ENCODE measurements at regions not wholly inside any gene's neighbourhood (a gene's known extent, or its start where the extent isn't known, plus 50 kb on each side); places are given as distances from the start of the nearest gene placed in this dataset.
"Not testable (repeated sequence)": the region's sequence is repeated elsewhere in the genome, so short reads cannot be mapped to it uniquely, and the experiment has no call there.

DNA sequence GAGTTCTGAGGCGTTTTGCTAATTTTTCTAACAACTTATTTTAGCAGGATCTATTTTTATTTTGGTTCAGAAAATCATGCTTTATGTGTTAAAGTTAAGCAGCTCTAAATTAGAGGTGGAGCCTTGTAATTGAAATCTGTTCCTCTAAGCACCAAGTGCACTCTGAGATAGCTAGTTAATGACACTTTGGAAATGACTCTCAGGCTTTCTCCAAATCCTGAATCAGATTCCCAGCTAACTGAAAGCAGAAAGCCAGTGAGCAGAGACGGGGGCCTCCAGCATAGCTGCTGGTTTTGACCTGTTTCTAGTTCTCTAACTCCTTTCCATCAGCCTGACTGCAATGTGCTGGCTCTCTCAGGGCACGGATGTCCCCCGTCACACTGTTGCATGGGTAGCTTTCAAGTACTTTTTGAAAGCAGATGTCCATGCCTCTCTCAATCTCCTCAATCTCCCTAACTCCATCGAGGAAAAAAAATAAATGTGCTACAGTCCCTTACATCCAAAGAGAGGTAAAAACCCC, 326.5 kb downstream of the SATB2 start:
- no peak for DNase-seq

DNA sequence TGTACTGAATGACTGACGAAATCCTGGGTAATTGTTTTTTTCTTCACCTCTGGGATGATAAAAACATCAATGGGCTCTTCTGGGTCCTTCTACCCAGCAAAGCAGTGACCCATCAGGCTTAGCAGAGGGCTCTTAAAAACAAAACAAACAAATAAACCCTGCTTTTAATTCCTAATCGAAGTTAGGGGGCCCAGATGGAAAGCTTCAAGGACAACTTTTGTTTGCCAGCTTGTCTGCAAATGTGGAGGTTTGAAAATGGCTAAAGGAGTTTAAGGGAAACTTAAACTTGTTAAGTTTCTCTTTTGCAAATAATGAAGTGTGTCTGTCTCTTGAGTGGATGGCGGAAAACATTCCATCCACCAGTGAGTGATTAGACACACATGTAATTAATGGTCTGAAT, 327.2 kb downstream of the SATB2 start:
- DNase-seq: no peak

DNA sequence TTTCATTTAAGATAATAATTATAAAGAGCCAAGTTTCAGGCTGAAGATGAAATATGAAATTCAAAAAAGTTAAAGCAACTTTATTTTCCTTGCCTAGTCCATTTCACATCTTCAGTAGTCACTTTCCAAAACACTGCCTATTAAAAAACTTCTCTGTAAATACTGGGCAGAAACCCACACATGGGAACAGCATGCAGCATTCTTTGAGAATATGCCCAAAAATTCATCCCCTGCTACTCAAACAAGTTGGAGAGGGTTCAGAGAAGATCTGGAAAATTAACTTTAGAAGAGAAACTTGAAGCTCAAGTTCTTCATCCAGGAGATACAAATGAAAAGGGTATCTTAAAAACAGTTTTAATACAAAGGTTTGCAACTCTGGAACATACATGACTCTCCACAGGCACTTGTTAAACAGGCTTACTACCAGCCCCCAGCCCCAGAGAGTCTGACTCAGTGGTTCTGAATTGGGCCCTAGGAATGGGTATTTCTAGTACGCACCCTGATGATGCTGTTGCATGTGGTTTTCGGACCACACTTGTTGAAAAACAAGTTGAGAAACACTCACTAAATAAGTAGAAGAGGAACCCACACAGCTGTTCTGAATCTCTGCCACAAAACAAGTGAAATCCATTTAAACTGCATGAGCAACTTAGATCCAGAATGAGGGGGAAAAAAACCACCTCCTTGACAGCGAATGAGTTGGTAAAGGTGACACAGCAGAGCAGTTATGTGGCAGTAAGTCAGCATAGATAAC, 329.1 kb downstream of the SATB2 start:
- DNase-seq: no peak

DNA sequence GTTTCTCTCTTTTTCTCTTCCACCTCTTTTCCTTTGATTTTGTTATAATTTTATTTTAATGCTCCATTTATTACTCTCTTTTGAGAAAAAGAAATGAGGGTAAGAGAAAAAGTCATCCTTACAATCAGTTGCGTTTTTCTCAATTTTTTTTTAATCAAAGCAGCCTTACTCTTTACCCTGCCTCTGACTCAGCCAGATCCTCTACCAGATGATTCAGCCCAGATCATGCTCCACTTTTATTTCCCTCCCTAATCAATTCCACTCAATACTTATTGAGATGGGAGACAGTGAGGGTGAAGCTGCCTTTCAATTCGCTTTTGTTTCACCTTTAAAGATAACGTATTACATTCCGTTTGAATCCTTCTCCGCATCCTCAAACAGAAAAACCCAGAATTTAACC, 337.9 kb downstream of the SATB2 start:
- DNase-seq: no peak

DNA sequence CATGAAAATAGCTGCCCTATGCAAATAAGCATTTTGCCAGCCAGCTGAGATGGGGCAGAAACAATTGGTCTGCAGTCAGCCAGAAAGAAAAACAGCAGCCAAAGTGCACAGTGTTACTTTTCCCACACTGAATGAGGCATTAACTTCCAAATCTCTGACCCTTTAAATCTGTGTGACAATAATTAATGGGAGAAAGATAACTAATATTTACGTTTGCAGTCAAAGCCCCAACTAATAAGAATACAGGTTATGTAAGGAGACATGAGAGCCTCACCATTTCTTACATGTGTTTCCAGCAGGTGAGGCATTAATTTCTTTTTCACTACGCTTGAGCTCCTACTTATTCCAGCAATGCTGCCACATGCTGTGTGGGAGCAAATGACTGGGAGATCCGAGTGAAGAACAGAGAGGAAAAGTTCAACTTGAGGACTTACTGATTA, 339.0 kb downstream of the SATB2 start:
- DNase-seq: no peak

DNA sequence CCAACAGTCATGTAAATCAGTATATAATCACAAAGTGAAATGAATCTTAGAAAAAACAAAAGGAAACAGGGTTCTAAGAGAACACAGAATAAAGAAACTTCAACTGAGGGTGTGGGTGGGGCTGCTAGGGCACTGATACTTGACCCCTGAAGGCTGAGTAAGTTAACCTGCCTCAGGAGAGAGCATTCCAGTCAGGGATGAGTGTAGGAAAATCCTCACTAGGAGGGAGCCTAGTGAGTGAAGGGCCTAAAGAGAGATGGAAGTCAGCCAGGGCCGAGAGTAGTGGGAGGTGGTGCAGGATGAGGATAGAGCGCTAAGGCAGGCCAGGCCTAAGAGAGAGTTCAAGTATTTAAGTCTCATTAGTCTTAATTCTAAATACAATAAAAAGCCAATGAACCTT, 342.6 kb downstream of the SATB2 start:
- no peak for DNase-seq

DNA sequence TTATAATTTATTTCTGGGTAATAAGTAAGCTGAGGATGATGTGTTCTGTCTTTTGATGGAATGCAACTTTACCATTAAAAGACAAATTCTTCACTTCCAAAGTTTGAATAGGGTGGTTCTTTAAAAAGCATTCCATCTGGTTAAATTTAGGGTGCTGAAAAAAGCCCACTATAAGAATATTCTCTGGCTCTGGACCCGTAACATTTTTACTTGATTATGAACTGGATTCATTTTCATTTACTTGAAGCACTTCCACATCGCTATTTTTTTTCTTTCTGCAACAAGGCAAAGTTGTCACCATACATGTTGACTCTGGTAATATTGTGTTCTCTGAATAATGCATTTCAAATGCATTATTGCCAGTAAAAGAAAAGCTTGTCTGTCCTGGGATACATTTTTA, 344.6 kb downstream of the SATB2 start:
- no peak for DNase-seq

DNA sequence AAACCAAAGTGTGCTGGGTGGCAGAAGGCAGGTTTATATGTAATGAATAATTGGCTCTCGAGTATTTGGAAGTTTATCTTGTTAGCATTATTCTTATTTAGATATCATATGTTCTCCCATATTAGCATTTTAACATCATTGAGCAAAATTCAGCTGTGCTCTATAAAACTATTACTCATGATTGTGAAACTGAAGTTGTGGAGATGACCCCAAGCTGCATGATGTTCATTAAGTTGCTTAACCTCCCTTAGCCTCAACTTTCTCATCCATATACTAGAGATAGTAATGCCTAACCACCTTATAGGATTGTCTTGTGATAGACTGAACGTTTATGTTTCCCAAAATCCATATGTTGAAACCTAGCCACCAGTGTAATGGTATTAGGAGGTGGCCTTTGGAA, 346.3 kb downstream of the SATB2 start:
- DNase-seq: no peak

DNA sequence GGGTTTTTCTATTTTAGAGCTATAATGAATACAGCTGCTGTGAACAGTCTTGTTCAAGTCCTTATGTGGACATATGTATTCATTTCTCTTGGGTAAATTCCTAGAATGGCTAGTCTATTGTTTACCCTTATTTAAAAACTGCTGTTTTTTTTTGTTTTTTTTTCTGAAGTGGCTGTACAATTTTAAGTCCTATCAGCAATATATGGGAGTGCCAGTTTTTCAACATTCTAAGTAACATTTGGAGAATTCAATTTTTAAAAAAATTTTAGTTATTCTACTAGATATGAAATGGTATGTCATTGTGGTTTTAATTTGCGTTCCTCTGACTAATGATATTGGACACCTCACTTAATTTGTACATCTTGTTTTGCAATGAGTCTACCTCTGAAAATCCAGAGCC, 349.7 kb downstream of the SATB2 start:
- DNase-seq: no peak

DNA sequence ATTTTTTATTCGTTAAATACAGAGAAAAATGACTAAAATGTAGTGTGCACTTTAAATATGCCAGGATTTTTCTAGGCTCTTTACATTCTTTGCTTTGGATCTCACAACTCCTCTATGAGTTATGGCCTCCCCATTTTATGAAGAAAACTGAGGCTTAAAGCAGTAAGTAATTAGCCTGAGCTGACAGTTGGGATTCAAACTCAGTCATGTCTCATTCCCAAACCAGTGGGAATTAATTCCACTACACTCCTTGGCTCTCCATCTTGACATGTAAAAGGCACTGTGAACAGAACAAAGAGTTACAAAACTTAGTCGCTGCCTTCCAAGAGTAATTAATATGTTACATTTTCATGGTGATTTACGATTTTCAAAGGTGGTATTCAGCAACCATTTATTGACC, 351.9 kb downstream of the SATB2 start:
- no peak for DNase-seq

DNA sequence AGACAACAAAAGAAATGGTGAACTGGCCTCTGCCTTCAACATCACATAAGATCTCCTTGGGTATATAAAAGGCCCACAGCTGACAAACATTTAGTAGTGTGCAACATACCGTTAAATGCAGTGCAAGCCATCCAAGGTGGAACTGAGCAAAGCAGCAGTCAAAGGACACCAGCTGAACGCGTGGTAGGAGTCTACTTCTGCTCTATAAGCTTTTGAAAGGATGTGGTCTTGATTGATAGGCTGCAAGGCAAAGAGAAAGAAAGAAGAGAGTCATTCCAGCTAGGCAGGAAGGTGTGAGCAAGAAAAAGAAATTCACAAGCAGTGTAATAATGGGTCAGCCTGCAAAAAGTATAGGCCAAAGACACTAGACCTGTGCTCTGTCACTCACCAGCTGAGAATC, 356.3 kb downstream of the SATB2 start:
- no peak for DNase-seq

DNA sequence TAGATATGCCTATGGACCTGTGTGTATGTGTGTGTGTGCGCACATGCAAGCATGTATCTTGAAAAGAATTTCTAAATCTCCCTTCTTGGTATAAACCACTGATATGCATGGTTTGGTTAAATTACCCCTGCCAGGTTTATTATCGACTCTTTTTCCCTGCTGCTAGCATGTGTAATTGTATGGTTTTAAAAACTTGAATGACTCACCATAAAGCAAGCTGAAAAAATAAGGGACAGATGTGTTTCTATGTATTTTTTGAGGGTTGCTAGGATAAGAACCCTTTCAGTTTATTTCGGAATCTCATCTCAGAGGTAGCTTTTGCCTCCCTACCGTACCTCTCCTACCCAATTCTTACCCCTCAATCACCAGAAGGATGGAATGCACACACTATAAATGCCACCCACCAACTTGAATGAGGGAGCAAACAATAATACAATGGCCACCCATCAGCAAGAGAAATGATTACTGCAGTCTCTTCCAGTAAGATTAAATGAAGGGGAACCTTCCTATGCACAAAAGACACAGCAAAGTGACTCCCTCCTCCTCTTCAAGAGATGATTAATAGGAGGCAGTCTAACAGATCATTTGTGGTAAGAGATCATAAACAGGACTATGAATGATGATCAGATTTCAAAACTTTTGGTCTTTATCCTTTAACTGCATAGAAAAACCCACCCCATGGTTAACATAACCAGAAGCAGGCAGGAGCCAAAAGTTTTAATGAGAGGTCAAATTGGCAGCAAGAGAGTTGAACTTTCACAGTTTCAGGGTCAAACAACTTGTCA, 357.2 kb downstream of the SATB2 start:
- DNase-seq: no peak

DNA sequence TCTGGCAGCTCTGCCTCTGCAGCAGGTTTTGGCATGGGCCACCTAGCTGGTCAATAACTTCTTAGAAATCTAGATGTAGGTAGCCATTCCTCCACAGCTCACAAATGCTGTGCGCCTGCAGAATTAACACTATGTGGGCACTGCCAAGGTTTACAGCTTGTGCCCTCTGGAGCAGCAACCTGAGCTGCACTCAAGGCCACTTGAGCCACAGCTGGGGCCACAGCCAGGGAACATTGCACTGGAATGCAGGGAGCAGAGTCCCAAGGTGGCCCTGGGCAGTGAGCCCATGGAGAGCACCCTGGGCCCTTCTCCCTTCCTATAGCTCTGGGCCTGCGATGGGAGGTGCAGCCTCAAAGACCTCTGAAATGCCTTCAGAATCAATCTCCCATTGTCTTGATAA, 365.3 kb downstream of the SATB2 start:
- DNase-seq: no peak

DNA sequence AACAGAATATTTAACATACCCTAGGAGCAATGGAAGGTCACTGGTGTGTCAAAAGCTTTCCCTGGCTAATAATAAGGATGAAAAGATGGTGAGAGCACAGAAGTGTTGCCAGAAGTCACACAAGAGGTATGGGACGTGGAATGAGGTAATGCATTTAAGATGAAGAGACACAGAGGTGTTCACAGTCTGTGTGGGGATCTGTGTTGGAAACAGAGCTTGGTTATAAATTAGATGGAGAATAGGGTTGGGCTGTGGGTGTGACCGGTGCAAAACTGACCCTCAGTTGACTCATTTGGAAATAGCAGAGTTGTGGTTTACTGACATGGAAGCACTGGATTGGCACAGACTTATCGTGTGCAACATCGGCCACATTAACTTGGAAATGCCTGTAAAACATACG, 372.5 kb downstream of the SATB2 start:
- no peak for DNase-seq

DNA sequence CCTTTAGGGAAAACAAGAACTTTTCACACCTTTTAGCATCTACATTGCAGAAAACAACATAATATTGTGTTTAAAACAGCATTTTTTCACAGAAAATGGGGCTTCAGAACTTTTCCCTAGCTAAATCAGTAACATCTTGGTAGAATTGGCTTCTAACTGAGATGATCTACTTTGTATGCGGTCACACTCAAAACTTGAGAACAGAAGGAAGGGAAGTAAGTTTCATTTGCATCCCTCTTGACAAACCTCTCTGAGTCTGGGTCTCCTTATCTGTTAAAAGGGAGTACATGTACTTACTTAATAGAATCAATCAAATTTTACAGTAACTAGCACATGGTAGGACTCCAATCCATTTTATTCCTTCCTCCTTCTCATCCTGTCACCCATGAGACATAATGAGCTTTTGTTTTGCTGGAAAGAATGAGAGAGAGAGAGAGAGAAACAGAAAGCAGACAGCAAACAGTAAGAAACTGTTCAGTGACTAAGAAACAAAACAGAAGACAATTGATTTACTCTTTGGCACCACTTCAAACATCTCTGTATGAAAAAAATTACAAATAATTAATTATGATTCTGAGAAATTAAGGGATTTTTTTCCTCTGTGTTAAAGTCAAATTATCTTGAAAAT, 387.3 kb downstream of the SATB2 start:
- DNase-seq: no peak

DNA sequence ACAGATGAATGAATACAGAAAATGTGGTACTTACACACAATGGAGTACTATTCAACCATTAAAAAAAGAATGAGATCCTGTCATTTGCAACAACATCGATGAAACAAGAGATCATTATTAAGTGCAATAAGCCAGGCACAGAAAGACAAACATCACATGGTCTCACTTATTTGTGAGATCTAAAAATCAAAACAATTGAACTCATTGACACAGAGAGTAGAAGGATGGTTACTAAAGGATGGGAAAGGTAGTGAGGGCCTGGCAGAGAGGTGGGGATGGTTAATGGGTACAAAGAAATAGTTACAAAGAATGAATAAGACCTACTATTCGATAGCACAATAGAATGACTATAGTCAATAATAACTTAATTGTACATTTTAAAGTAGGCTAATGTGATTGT, 393.5 kb downstream of the SATB2 start:
- DNase-seq: no peak

DNA sequence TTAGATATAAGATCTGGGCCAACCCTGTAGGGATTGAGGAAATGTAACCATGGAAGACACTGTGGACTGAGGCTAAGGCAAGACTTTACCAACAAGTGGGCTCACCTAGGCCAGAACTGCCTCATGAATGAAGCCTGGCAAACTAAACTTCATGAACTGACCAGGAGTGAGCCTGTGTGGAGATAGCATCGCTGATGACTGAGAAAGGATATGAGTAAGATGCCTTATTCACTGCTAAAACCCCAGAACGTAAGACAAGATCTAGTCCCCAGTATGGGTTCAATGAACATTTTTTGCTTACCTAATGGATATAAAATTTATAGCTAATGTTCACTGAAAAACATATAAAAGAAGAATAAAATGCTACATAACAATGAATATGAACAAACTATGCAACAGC, 399.8 kb downstream of the SATB2 start:
- no peak for DNase-seq

DNA sequence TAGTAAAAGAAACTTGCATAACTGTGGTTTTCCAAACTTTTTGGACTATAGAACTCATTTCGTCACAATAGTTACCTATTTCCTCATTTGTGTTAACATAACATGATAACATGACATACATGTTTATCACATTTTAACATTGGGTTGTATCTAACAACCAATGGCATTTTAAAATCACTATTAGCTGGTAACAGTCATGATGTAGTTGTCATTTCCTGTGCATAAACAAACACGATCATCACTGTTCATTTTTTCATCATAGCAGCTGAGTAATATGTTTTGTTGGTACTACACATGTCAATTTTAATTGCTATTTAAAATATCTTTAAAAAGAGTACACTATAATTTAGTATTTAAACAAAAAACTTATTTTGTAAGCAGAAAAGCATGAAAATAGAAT, 402.4 kb downstream of the SATB2 start:
- no peak for DNase-seq

DNA sequence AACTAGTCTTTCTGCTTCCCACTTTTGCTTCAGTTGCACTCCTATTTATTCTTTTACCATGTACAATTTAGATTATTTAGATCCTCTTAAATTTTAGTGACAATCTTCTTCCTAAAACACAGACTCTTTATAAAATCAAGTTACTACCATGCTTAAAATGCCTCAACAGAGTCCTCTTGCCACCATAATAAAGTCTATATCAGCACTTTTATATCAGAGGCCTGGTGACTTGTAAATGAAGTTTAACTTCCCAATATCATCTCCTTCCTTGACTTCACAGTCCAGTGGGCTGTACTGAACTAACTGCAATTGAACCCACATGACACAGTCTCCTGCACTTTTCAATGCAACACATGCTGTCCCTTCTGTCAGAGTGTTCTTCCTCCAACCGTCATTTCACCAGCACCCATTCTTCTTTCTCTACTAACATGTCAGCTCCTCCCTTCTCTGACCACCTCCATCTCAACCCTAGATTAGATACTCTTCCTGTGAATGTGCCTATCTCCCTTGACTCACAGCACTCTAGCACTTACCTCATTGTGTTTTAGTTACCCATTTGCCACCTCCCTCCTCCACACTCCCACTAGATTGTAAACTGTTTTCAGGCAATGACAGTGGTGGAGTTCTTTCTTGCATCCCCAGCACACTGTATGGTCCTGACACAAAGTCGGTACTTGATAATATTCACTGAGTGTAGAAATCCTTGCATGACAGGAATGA, 414.9 kb downstream of the SATB2 start:
- DNase-seq: no peak

DNA sequence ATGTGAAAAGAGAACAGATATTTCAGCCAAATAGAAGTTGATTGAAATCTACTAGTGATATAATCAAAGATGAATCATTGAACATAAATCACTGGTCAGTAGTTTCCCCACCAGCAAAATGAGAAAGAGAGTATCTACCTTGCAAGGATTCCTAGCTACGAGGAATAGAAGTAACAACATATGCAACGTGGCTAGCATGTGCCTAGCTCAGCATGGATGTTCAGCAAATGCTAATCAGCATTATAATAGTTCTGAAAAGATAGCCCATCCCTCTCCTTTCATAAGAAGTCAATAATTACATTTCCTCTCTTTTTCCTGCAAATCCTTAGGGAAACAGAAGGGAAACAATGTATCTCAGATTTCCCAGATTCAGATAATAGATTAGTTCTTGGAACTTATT, 417.2 kb downstream of the SATB2 start:
- no peak for DNase-seq

DNA sequence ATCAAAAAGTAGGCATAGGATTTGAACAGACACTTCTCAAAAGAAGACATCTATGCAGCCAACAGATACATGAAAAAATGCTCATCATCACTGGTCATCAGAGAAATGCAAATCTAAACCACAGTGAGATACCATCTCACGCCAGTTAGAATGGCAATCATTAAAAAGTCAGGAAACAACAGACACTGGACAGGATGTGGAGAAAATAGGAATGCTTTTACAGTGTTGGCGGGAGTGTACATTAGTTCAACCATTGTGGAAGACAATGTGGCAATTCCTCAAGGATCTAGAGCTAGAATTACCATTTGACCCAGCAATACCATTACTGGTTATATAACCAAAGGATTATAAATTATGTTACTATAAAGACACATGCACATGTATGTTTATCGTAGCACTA, 424.0 kb downstream of the SATB2 start:
- DNase-seq: not testable (repeated sequence)

DNA sequence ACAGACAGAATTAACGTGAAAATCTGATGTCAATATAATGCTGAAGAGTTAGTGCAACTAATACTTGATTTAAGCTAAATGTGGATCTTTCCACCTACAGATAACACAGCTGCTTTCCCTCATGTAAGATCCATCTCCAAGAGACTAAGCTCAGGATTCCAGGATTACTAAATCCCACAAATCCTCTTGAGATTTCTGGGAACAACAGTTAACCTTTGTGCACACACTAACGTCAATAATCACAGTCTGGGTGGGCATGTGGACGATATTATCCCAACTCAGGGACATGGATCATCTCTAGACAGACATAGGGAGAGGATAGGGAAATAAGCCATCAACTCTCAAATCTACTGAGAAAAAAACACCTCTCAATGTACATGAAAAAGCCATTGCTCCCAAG, 432.6 kb downstream of the SATB2 start:
- DNase-seq: no peak

DNA sequence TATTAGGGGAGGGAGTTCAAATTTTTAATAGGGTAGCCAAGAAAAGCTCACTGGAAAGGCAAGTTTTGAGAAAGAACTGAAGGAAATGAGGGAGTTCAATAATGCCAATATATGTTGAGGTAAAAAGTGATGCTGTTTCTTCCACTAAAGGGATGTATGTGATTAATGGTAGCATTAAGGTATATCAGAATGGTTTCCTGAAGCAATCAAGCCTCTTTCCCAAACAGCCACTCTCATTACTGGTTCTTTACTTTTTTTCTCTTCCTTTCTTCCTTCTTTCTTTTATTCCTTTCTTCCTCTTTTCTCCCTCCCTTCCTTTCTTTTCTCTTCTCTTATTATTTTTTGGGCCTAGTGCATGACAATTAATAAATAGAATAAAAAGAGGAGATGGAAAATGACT, 433.5 kb downstream of the SATB2 start:
- no peak for DNase-seq
